ENCODE measurements at regions not wholly inside any gene's neighbourhood (a gene's known extent, or its start where the extent isn't known, plus 50 kb on each side); places are given as distances from the start of the nearest gene placed in this dataset.

- no peaks in the 10 kb centered on the region for H3K36me3 ChIP-seq
- intact Hi-C loops (cut with DNase I; ENCODE audit: low total_unique reads) (no loop called here), in situ Hi-C loops (cut with MboI; ENCODE audit: low pct_ligation_motif_present in 1 of 4, low pct_unique_long_range_greater_than_20kb in 1 of 4, low sequenced_read_pairs in 3 of 4) (no loop called here)
- H3K27ac ChIP-seq: no peak overlapping the region
- no peak overlapping the region for H3K4me3 ChIP-seq
- no peaks in the 10 kb centered on the region for H3K4me1 ChIP-seq
- TF ChIP-seq CTCF (IDR thresholded peaks at IDR 0.05) (peak; percentile 29 to 59 (median 39)), POLR2AphosphoS5 (IDR thresholded peaks at IDR 0.05) (no peak)
- DNase-seq: peak; percentile 40
- no peaks in the 10 kb centered on the region for H3K9me3 ChIP-seq
- H3K27me3 ChIP-seq: no peaks in the 10 kb centered on the region
- WGBS, 2 donors (ENCODE audit: low coverage in 1 of 2): 20 to 39% methylated on average over 4 to 6 of the region's 6 CpGs
Observed at GRCh38 chr1:36609241-36610027, 126.7 kb upstream of the CSF3R start.

DNA sequence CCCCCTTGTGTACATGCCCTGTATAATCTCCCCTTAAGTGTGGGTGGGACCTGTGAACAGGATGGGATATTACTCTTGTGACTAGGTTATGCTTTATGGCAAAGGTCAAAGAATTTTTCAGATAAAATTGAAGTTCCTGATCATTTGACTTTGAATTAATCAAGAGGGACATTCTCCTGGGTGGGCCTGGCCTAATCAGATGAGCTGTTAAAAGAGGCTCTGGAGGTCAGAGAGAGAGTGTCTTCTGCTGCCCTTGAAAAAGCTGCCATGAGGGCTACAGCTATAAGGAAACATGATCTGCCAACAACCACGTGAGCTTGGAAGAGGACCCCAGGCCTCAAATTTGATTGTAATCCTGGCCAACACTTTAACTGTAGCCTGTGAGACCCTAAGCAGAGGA lies 125.6 kb upstream of the CSF3R start:
- no peak for TF ChIP-seq POLR2A (IDR thresholded peaks at IDR 0.05)
- Histone ChIP-seq H3K27ac (no peak overlapping the region), H3K9me3 (no peaks in the 10 kb centered on the region), H3K27me3 (peaks cover under 1% of the 10 kb centered on the region), H3K4me1 (no peaks in the 10 kb centered on the region), H3K36me3 (no peaks in the 10 kb centered on the region), H3K4me3 (no peak overlapping the region)
- intact Hi-C loops (cut with DNase I; ENCODE audit: low total_unique reads): no loop called here
- in situ Hi-C loops (cut with MboI; ENCODE audit: low pct_ligation_motif_present in 1 of 4, low pct_unique_long_range_greater_than_20kb in 1 of 4, low sequenced_read_pairs in 3 of 4): no loop called here
- WGBS, 2 donors (ENCODE audit: low coverage in 1 of 2): 40 to 62% methylated on average over 1 of the region's 1 CpG
- no peak for DNase-seq

GRCh38 chr1:36607263-36607651 lies 124.5 kb upstream of the CSF3R start:
- no peaks in the 10 kb centered on the region for H3K4me1 ChIP-seq
- in situ Hi-C loops (cut with MboI; ENCODE audit: low pct_ligation_motif_present in 1 of 4, low pct_unique_long_range_greater_than_20kb in 1 of 4, low sequenced_read_pairs in 3 of 4): no loop called here
- DNase-seq: no peak

DNA sequence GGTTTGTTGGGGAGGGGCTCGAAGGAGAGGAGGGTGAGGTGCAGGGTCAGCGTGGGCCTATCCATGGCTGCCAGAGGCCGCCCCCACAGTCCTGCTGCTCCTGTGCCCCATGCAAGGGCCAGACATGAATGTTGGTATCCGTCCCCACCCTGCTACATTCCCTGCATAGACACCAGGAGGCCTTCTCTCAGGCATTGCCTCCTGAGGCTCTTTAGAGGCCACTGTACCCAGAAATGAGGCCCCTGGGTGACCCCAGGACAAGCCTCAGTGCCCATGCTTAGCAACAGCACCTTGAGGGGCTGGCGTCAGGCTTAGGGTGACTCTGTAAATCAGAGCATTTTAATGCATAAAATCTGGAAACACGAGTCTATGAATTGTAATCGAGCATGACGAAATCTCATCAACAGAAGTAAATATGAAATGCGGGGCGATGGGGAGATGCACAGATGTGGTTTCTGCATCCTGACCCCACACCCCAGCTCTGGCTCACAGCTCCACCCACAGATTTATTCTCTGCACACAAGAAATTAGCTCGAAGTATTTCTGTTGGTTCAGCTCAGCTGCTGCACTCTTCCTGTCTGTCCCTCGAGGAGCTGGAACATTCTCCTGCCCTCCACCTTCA lies 124.0 kb upstream of the CSF3R start:
- WGBS, 2 donors (ENCODE audit: low coverage in 1 of 2): 53 to 77% methylated on average over 4 to 12 of the region's 12 CpGs

More at GRCh38 chr1:36607263-36607651, 124.5 kb upstream of the CSF3R start:
- Histone ChIP-seq H3K27me3 (peaks cover 4% of the 10 kb centered on the region), H3K27ac (no peak overlapping the region), H3K36me3 (no peaks in the 10 kb centered on the region), H3K4me3 (no peak overlapping the region), H3K9me3 (no peaks in the 10 kb centered on the region)
- no peak for TF ChIP-seq CTCF (IDR thresholded peaks at IDR 0.05)
- TF ChIP-seq POLR2AphosphoS5 (IDR thresholded peaks at IDR 0.05): no peak
- TF ChIP-seq EP300 (IDR thresholded peaks at IDR 0.05; ENCODE audit: low read depth): no peak
- TF ChIP-seq POLR2A (IDR thresholded peaks at IDR 0.05): no peak
- intact Hi-C loops (cut with DNase I; ENCODE audit: low total_unique reads): no loop called here

More for the DNA sequence above, 124.0 kb upstream of the CSF3R start:
- no peaks in the 10 kb centered on the region for H3K36me3 ChIP-seq
- no peak for TF ChIP-seq EP300 (IDR thresholded peaks at IDR 0.05; ENCODE audit: low read depth)
- TF ChIP-seq POLR2A (IDR thresholded peaks at IDR 0.05): no peak
- no peak for TF ChIP-seq POLR2AphosphoS5 (IDR thresholded peaks at IDR 0.05)
- no peak for TF ChIP-seq CTCF (IDR thresholded peaks at IDR 0.05)
- H3K4me1 ChIP-seq: no peaks in the 10 kb centered on the region
- in situ Hi-C loops (cut with MboI; ENCODE audit: low pct_ligation_motif_present in 1 of 4, low pct_unique_long_range_greater_than_20kb in 1 of 4, low sequenced_read_pairs in 3 of 4): no loop called here
- no peaks in the 10 kb centered on the region for H3K9me3 ChIP-seq
- H3K27me3 ChIP-seq: peaks cover 4% of the 10 kb centered on the region
- no peak overlapping the region for H3K27ac ChIP-seq
- DNase-seq: no peak
- intact Hi-C loops (cut with DNase I; ENCODE audit: low total_unique reads): no loop called here
- no peak overlapping the region for H3K4me3 ChIP-seq

Measured in transverse colon (tissue), 4 donors.